ENCODE measurements at regions not wholly inside any gene's neighbourhood (a gene's known extent, or its start where the extent isn't known, plus 50 kb on each side); places are given as distances from the start of the nearest gene placed in this dataset.

DNA sequence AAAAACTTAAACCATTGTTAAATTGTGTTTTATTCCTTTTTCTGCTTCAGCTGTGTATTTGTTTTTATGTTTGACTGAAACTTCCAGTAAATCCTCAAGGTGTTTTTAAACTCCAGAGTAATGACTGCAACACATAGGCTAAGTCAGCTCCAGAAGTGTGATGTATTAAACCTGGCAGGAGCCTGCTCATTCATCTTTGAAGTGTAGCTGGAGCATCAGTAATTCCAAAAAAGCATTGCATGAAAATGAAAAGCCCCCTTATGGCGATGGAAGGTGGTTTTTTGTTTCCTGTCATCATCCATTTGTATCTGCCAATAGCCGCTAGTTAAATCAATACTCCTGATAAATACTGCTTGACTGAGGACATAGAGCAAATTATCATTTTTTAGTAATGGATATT is 474.2 kb upstream of the ADAMTS16 start:
- no peak for DNase-seq
- in situ Hi-C loops (cut with HindIII; ENCODE audit: low pct_ligation_motif_present, low pct_unique_long_range_greater_than_20kb, low sequenced_read_pairs) = no loop called here

DNA sequence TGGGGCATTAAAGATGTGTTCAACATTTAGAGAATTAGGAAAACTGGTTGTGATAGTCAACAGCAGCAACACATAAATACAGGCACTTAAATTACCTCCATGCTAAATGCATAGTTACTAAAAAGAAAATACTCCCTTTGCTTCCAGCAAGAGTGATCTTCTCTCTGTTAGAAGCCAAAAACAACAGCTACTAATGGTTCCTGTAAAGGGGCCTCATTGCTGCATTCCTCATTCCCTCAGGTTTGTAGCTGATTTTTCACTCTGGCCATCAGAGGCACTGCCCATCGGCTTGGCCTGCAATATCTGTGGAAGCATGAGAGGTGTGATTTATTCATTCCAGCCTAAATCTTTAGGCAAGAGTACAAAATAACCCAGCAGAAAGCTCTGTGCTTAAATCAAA is 466.0 kb upstream of the ADAMTS16 start:
- in situ Hi-C loops (cut with HindIII; ENCODE audit: low pct_ligation_motif_present, low pct_unique_long_range_greater_than_20kb, low sequenced_read_pairs) = no loop called here
- no peak for DNase-seq

DNA sequence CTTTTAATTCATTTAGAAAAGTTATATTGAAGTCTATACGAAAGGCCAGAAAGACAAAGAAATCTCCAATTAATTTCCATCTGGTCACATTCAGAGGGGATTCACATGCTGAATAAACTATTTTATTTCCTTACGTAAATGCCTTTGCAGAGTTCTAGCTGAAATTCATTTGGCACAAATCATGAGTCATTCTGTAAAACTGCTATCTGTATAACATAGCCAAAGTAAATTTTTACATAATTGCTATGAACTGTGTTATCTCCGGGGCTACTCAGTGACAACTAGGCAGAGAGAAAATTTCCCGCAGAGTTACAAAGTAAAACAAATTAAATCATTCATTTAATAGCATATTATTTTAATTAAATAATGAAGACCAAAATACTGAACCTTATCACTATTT is 463.2 kb upstream of the ADAMTS16 start:
- DNase-seq = no peak
- in situ Hi-C loops (cut with HindIII; ENCODE audit: low pct_ligation_motif_present, low pct_unique_long_range_greater_than_20kb, low sequenced_read_pairs) = no loop called here

DNA sequence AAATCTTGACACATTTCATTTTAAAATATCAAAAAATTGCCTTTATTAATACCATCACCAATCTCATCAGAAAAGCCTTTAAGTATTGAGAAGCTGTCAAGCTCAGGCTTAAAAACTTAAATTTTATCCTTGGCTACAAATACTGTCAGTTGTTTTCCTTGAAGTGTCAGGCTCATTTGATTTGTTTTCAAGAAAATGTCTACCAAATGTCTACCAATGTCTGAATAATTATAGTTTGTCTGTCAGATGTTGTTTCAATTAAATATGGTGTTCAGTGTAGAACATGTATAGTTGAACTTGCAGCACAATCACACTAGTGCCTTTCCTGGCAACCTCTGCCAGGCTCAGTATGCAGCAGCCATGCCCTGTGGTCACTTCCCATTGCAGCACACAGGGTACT is 455.2 kb upstream of the ADAMTS16 start:
- DNase-seq = no peak
- in situ Hi-C loops (cut with HindIII; ENCODE audit: low pct_ligation_motif_present, low pct_unique_long_range_greater_than_20kb, low sequenced_read_pairs) = no loop called here

DNA sequence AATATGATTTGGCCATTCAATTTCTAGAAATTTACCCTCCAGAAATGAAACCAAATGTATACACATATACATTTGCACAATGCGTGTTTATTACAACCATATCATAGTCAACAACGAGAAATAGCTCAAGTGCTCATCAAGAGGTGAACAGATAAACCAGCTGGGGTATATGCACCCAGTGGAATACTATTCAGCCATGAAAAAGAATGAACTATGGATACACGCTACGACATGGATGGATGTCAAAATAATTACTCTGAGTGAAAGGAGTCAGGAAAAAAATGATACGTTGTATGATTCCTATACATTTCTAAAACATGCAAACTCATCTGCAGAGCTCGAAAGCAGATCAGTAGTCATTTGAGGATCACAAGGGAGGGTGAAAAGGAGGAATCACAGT is 441.5 kb upstream of the ADAMTS16 start:
- DNase-seq = no peak
- in situ Hi-C loops (cut with HindIII; ENCODE audit: low pct_ligation_motif_present, low pct_unique_long_range_greater_than_20kb, low sequenced_read_pairs) = no loop called here

DNA sequence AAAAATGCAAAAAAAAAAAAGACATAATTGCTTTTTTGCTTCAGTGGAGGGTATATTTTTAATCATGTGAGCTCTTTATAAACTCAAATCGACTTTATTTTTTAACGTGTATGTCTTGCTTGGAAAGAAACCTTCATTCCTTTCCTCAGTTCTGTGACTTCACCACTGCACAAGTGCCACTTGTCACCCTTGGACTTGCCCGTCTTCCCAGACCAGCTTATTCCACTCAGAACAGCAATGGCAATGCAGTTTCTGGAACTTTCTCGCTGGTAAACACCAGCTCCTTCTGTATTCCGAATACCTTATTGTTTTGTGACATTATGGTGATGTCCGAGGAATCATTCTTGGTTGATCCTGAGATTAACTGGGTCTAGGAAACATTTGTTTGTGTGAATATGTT is 440.5 kb upstream of the ADAMTS16 start:
- in situ Hi-C loops (cut with HindIII; ENCODE audit: low pct_ligation_motif_present, low pct_unique_long_range_greater_than_20kb, low sequenced_read_pairs) = no loop called here
- no peak for DNase-seq

DNA sequence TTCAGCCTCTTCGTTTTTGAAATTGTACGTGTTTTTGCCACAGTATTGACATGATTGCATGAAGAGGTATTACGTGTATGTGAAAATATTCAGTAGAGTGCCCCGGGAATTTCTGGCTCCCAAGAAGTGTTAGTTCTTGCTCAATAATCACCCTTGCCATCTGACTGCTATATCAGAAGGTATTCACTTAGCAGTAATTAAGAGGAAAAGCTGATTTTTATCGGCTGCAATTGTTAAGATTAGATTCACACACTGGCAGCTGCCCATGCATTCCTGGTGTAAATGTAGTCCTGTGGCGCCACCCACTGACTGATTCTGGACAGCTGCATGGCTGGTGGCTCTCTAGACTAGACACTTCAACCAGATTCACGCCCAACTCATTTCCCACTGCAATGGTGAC is 440.1 kb upstream of the ADAMTS16 start:
- in situ Hi-C loops (cut with HindIII; ENCODE audit: low pct_ligation_motif_present, low pct_unique_long_range_greater_than_20kb, low sequenced_read_pairs) = no loop called here
- DNase-seq = peak; percentile 73

DNA sequence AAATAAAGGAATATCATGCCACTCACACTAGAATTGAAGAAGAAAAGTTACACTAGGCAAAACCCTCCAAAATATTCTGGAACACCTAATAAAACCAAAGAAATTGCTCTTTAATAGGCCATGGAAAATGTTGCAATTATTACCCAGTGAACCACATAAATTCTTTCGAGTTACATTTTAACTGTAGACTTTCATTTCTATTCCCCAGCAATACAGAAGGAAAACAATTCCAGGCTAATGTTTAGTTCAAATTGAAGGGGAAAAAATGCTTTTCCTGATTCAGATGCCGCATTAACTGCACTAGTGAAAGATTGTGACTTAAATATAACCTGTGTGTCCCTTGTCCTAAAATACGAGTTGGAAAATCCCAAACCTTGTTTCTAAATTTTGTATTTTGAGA is 439.3 kb upstream of the ADAMTS16 start:
- DNase-seq = peak; percentile 68

DNA sequence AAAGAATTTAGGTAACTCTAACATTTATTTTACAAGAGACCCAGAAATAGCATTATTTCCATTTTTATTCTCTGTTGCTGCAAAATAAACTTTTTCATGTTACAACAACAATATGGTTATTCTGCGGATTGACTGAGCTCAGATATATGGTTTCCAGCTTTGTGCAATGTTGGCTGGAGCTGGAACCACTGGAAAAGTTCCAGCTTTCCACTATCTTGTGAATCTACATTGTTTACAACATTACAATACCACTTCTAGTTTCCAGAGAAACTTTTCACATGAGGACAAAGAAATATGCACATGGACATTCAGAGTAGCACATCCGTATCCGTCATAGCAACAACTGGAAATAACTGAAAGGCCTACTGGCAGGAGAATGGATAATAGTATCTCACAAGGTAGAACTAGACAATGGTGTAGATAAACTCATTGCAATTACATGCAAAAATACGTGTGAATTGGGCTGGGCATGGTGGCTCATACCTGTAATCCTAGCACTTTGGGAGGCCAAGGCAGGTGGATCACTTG is 436.1 kb upstream of the ADAMTS16 start:
- in situ Hi-C loops (cut with HindIII; ENCODE audit: low pct_ligation_motif_present, low pct_unique_long_range_greater_than_20kb, low sequenced_read_pairs) = no loop called here

More for the DNA sequence above, 439.3 kb upstream of the ADAMTS16 start:
- in situ Hi-C loops (cut with HindIII; ENCODE audit: low pct_ligation_motif_present, low pct_unique_long_range_greater_than_20kb, low sequenced_read_pairs) = no loop called here

DNA sequence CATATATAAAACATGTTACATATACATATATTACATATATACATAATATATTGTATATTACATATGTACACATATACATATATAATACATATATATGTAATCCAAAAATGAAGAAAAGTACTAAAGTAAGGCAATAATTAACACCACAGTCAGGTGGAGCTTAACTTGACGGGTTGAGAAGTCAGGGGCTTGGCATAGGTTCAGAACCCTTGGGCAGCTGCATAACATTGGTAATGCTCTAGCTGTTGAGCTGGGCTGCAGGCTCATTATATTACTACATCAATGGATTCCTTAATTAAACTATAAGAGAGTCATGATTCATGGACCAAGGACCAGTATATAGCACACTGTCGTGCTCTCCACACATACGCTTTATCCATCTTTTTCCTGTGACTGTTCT is 435.2 kb upstream of the ADAMTS16 start:
- no peak for DNase-seq
- in situ Hi-C loops (cut with HindIII; ENCODE audit: low pct_ligation_motif_present, low pct_unique_long_range_greater_than_20kb, low sequenced_read_pairs) = no loop called here

More for the DNA sequence above, 436.1 kb upstream of the ADAMTS16 start:
- DNase-seq = no peak

DNA sequence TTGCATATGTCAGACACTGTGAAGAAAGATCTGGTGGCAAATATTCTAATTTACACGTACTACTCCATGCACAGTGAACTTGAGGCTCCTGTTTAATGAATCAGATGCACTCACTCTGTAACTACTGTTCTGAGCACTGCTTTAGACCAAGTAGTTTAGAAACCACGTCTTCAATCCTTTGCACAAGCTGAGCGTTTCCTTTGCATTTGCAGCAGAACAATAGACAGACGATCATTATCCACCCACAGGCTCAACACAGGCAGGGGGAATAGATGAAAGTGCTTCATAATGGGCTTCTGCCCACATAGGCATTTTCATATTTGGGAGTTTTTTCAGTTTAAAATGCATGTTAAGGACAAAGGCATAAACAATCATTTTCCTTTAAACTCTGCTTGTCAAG is 423.3 kb upstream of the ADAMTS16 start:
- in situ Hi-C loops (cut with HindIII; ENCODE audit: low pct_ligation_motif_present, low pct_unique_long_range_greater_than_20kb, low sequenced_read_pairs) = no loop called here
- no peak for DNase-seq

DNA sequence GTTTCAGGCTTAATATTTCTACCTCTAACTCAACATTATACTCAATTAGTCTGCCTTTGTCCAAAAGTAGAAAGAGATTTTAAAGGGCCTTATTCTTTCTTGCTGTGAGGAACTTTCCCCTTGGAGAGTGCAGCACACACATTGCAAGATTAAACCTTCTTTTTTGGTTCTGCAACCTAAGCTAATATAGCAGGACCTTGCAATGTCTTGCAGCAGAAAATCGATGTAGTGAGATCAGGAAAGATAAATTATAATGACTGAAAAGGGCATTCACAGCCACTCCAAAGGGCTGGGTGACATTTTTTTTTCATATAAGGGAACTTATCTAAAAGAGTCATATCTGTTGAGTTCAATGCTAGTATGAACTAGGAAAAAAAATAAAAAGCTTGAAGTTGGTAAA is 422.7 kb upstream of the ADAMTS16 start:
- DNase-seq = no peak
- in situ Hi-C loops (cut with HindIII; ENCODE audit: low pct_ligation_motif_present, low pct_unique_long_range_greater_than_20kb, low sequenced_read_pairs) = no loop called here

DNA sequence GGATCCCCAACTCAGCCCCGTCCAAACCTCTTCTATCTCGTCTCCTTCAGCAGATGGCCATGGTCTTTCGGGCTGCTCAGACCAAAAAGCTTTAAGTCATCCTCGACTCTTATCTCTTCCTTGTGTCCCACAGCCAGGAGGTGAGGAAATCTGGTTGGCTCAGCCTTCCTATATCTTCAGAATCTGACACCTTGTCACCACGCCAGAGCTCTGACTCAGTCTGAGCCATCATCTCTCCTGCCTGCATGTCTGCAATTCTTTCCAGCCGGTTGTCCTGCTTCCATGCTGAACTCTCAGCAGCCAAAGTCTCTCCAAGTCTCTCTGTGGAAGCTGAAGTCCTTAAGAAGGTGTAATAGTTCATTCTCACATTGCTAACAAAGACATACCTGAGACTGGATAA is 419.3 kb upstream of the ADAMTS16 start:
- in situ Hi-C loops (cut with HindIII; ENCODE audit: low pct_ligation_motif_present, low pct_unique_long_range_greater_than_20kb, low sequenced_read_pairs) = no loop called here
- DNase-seq = no peak

DNA sequence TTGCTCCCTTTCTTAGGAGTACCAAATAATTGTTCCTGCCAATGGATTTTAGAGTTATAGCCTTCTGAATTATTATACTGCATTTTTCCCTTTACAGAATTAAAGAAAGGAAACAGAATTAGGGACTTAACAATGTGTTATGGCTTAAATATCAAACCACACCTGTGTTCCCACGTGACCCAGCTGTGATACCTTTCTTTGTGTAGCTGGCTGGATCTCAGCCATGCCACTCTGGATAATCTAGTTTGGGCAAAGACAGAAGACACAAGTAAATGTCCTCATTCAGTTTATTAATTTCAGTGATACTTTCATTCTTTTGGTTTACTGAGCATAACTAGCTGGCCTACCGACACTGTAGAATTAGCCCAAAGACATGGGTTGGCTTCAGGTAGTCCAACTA is 417.2 kb upstream of the ADAMTS16 start:
- in situ Hi-C loops (cut with HindIII; ENCODE audit: low pct_ligation_motif_present, low pct_unique_long_range_greater_than_20kb, low sequenced_read_pairs) = no loop called here
- no peak for DNase-seq

DNA sequence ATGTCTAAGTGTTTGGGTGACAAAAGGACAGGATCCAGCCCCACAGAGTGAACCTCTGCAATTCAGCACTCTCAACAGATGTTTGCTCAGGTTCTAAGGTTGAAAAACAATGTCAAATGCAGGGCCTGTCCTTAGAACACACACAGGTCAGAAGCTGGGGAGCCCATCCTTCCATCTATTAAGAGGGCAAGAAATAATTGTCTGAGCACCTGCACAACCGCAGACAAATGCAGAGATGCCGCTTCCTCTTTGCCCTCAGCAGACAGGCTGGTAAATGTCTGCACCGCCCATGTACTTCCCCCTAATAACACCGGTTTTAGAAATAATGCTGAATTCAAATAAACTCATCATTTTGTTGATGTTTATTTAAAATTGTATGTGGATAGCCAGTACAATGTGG is 414.5 kb upstream of the ADAMTS16 start:
- DNase-seq = no peak
- in situ Hi-C loops (cut with HindIII; ENCODE audit: low pct_ligation_motif_present, low pct_unique_long_range_greater_than_20kb, low sequenced_read_pairs) = no loop called here

DNA sequence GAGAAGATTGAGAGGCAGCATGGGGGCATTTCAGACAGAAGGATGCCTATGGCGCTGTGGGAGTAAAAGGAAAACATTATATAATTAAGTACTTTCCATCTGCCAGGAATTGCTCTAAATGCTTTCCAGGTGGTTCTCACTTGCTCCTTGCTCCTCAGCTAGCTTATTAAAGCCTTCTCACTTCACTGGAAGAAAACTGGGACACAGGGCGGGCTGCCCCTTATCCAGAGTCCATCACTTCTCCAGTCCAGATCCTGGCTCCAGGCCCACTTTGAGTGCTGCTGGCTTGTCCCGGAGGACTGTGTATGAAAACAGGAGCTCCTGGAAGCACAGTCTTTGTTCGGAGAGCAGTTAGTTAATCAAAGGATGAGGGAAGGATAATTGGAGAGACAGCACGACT is 409.9 kb upstream of the ADAMTS16 start:
- DNase-seq = no peak
- in situ Hi-C loops (cut with HindIII; ENCODE audit: low pct_ligation_motif_present, low pct_unique_long_range_greater_than_20kb, low sequenced_read_pairs) = no loop called here

DNA sequence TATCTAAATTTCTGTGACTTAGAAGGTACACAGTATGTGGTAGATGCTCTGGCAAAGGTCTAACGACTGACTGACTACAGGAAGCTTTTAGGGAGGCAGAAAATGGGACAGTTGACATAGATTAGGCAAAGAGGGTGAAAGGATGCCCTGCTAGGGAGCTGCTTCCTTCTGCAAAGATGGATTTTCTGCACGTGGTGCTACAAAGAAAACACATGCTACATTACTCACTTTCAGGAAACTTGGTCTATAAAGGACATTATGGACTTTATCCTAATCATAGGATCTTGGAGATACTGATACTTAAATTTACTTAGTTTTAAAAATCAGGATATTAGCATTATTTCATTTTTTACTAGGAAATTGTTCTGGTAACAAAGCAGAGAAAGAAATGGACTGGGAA is 405.8 kb upstream of the ADAMTS16 start:
- DNase-seq = no peak
- in situ Hi-C loops (cut with HindIII; ENCODE audit: low pct_ligation_motif_present, low pct_unique_long_range_greater_than_20kb, low sequenced_read_pairs) = no loop called here

DNA sequence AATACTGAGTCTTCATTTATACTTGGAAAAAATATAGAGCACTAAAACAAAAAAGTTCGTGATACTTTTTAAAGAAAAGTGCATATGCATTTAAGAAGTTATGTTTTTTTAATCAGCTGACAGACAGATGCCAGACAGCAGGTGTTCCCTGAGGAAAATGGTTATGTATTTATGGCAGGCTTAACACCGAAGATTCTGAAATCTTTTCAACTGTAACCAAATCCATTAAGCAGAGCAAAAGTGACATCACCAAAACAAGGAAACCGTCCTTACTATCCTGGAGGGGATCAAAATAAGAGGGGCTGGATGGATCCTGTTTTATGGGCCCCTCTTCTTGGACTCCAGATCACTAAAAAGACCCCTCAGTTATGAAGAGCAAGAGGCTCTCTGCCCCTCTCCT is 404.9 kb upstream of the ADAMTS16 start:
- in situ Hi-C loops (cut with HindIII; ENCODE audit: low pct_ligation_motif_present, low pct_unique_long_range_greater_than_20kb, low sequenced_read_pairs) = no loop called here
- no peak for DNase-seq

DNA sequence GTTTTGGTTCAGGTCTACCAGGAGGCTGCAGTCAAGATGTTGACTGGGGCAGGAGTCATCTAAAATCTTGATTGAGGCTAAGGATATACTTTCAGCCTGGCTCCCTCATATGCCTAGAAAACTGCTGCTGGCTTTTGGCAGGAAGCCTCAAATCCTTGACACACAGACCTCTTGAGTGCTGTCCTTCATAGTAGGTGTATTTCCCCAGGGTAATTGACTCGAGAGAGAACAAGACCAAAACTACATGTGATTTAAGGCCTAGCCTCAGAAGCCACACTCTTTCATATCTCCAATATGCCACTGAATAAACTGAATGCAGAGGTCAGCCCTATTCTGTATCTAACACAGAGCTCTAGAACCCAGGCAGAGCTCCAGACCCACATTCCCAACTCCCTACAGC is 402.3 kb upstream of the ADAMTS16 start:
- no peak for DNase-seq
- in situ Hi-C loops (cut with HindIII; ENCODE audit: low pct_ligation_motif_present, low pct_unique_long_range_greater_than_20kb, low sequenced_read_pairs) = no loop called here

DNA sequence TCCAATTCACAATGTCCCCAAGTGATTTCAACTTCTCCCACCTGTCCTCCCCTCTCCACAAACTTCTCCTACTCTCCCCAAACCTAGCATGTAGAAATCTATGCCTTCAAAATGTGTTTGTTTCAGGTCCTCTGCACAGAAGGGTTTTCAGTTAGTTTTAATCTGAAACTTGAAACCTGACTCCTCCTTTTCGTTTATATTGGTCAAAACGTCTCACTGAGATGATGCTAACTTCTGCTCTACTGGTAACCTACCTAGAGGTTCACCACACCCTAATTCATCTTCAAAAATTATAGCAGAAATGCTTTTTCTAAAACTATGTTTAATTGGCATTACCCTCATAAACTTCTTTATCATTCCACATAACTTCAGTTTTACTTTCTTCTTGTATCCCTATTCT is 401.8 kb upstream of the ADAMTS16 start:
- in situ Hi-C loops (cut with HindIII; ENCODE audit: low pct_ligation_motif_present, low pct_unique_long_range_greater_than_20kb, low sequenced_read_pairs) = no loop called here
- no peak for DNase-seq

DNA sequence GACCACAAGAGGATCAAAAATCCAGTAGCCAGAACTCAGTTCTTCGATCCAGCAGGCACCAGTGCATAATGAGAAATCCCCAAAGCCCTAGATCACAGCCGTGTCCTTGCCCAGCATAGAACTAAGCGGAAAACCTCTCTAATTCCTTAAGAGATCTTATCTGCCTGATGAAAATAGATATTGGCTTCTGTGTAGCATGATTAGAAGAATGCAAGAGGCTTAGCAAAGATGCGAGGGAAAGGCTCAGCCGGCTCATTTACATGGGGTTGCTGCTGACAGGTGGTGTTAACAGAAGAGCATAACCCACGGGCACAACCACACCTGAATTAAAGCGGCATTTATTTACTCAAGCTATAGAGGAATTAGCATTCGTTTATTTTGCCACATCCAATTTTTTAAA is 400.0 kb upstream of the ADAMTS16 start:
- in situ Hi-C loops (cut with HindIII; ENCODE audit: low pct_ligation_motif_present, low pct_unique_long_range_greater_than_20kb, low sequenced_read_pairs) = no loop called here
- no peak for DNase-seq
